SK-N-SH treated with all-trans-retinoic acid at 6 μM for 48 hours (cell line): ENCODE measurements at regions not wholly inside any gene's neighbourhood (a gene's known extent, or its start where the extent isn't known, plus 50 kb on each side); places are given as distances from the start of the nearest gene placed in this dataset.

Experiments used
- ARNTL ChIP-seq: fragments of 450-650 bp; formaldehyde crosslinking; IDR thresholded peaks from 2 replicates; pipeline ENCODE4 v1.5.0; 2020; ENCODE audit warnings: low read depth, mild to moderate bottlenecking, moderate library complexity, borderline replicate concordance
- CREB5 ChIP-seq: fragments of 250-450 bp; sonication (Bioruptor Pico); IDR thresholded peaks from 2 replicates; pipeline ENCODE4 v1.5.1; 2020; ENCODE audit warnings: low read depth, mild to moderate bottlenecking, moderate library complexity
- GLIS3 ChIP-seq: fragments of 250-450 bp; sonication (Bioruptor Pico); IDR thresholded peaks from 2 replicates; pipeline ENCODE4 v1.5.0; 2020; ENCODE audit warnings: mild to moderate bottlenecking, moderate library complexity
- PPARA ChIP-seq: fragments of 250-450 bp; sonication (Bioruptor Pico); IDR thresholded peaks from 2 replicates; pipeline ENCODE4 v1.5.0; 2020; ENCODE audit warnings: mild to moderate bottlenecking, borderline replicate concordance
- ZFP3 ChIP-seq: fragments of 250-450 bp; sonication (Bioruptor Pico); IDR thresholded peaks from 2 replicates; pipeline ENCODE4 v1.5.0; 2020; ENCODE audit warnings: mild to moderate bottlenecking, moderate library complexity

- no peak for TF ChIP-seq GLIS3 (CRISPR knock-in tag)
- no peak for TF ChIP-seq CREB5
- no peak for TF ChIP-seq ARNTL (CRISPR knock-in tag)
- TF ChIP-seq ZFP3 (CRISPR knock-in tag): no peak
- TF ChIP-seq PPARA (CRISPR knock-in tag): no peak
Observed at GRCh38 chr4:14807856-14808255, 194.4 kb upstream of the CPEB2 start.
